ENCODE measurements at regions not wholly inside any gene's neighbourhood (a gene's known extent, or its start where the extent isn't known, plus 50 kb on each side); places are given as distances from the start of the nearest gene placed in this dataset.

GRCh38 chr4:96606451-96606850 is 766.6 kb downstream of the PDHA2 start:
- TF ChIP-seq YY1 (IDR thresholded peaks at IDR 0.05; ENCODE audit: insufficient read depth, insufficient read length), result no peak
- TF ChIP-seq SUZ12 (IDR thresholded peaks at IDR 0.05; ENCODE audit: extremely low read depth, insufficient read depth, insufficient read length), result no peak
- TF ChIP-seq ZNF274 (IDR thresholded peaks at IDR 0.05; ENCODE audit: low read depth, low read length), result no peak
